GM12874 (cell line): ENCODE measurements at regions not wholly inside any gene's neighbourhood (a gene's known extent, or its start where the extent isn't known, plus 50 kb on each side); places are given as distances from the start of the nearest gene placed in this dataset.

Experiments
- TF ChIP-seq, protein P1 (sequence below): IDR thresholded peaks from 2 replicates; pipeline ENCODE4 v1.5.1; 2011; ENCODE audit warnings: low read depth, mild to moderate bottlenecking, control low read depth, low read length, moderate library complexity; ENCODE audit not compliant: insufficient read depth

DNA sequence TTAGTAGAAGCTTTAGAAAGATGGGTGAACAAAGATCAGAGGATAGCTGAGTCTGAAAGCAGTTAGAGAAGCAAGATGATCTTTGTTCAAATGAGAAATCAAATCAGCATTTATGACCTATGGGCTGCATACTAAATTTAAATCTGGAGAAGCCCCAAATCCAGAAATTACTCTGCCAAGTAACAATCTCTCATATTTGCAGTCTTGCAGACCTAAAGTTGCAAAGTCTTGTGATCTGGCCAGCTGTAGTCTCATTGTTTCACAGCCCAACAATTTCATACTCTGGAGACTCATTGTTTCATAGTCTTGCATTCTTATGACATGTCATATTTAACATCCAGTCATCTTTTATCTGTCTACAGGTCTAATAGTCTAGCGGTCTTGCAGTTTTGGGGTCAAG, 364.9 kb upstream of the RSPO3 start:
- TF ChIP-seq, protein P1, sequence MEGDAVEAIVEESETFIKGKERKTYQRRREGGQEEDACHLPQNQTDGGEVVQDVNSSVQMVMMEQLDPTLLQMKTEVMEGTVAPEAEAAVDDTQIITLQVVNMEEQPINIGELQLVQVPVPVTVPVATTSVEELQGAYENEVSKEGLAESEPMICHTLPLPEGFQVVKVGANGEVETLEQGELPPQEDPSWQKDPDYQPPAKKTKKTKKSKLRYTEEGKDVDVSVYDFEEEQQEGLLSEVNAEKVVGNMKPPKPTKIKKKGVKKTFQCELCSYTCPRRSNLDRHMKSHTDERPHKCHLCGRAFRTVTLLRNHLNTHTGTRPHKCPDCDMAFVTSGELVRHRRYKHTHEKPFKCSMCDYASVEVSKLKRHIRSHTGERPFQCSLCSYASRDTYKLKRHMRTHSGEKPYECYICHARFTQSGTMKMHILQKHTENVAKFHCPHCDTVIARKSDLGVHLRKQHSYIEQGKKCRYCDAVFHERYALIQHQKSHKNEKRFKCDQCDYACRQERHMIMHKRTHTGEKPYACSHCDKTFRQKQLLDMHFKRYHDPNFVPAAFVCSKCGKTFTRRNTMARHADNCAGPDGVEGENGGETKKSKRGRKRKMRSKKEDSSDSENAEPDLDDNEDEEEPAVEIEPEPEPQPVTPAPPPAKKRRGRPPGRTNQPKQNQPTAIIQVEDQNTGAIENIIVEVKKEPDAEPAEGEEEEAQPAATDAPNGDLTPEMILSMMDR, result no peak

DNA sequence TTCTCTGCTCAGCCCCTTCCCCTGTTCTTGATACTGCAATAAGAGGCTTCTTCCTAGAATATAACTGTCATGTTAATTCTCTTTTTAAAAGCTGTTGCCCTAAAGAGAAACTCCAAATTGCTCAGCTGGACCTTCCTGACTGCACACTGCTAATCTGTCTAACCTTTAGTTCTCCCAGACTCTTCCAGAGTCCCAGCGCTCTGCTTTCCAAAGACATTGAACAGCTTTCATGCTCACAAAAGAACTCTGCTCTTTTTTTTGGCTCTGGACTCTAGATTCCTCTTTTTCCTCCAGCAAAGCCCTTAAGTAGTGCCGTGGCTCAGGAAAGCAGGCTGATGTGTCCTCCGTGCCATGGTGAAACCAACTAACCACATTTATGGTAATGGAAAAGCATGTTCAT, 356.6 kb upstream of the RSPO3 start:
- TF ChIP-seq, protein P1, result no peak

DNA sequence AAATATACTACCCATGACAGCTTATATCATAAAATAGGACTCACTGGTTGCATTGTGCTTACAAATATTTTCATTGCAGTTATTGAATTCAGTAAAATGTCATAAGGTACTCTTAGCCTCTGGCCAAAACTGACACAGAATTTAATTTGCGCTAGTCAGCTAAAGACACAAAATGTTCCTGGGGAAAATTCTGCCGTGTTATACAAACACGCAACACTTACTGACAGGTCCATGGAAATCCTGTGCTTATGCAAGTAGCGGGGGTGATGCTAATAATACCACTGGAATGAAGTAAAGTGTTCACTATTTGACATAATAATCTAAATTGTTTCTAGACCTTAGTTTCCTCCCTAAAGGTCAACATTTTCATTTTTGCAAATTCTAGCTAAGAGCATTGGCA, 354.4 kb upstream of the RSPO3 start:
- TF ChIP-seq, protein P1, result no peak

DNA sequence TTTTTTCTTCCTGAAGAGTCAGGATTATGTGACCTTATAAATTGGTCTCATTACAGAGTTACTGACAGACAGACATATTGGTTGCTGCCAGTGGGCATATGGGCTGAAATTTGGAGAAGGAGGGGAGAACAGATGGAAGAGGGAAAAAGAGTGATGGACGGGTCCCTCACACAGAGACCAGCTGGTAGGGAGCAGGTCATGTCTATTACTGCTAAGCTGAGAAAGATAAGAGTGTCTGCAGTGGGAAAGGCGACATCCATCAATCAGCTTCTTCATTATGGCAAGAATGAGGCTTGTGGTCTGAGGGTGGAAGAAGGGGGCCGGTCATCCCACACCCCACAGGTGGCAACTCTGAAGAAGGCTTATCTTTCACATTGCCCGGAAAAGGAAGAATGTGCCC, 353.8 kb upstream of the RSPO3 start:
- TF ChIP-seq, protein P1, result no peak

DNA sequence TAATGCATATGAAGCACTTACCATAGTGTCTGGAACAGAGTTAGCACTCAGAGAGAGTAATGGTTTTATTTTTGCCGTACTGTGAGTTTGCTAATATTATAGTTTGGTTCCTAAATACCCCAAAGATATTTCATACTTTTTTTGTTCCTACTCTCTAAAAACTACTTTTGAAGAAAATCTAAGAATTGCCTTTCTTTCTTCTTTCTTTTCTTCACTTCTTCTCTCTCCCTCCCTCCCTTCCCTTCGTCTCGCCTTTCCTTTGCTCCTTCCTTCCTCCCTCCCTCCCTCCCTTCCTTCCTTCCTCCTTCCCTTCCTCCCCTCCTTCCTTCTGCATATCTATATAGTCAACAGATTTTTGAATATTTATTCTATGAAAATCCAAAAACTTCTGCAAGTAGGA, 351.7 kb upstream of the RSPO3 start:
- TF ChIP-seq, protein P1, result no peak

DNA sequence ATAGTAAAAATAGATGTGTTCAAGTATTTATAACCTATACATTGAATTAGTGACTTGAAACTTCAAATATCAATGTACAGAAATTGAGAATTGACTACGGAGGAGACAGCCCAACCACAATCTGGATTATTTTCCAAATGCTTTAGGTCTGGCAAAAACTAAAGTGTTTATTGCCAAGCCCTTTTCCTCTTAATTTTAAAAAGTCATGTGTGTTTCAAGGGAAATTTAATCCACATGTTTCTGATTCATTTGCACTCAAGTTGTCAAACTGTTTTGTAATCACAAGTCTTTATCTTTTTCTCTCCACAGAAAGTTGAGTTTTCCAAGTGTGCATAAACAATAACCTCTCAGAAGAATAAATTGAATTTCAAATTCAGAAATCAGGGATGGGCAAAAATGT, 350.8 kb upstream of the RSPO3 start:
- TF ChIP-seq, protein P1, result no peak

DNA sequence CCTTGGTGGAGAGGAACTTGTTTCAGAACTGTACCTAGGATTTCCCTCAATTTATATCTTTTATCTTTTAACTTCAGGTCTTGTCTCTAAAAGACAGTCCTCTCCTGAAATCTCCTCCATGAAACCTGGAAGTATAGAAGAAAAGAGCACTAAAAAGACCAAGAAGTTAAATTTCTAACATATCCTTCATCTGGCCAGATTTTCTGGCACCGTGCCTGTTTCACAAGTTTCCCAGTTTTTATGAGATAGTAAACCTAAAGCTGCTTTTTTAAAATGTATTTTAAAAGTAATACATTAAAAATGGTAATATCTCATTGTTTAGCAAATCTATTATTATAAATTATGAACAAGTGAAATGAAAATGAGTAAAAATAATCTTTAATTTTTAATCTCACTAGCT, 348.3 kb upstream of the RSPO3 start:
- TF ChIP-seq, protein P1, result no peak
